HG03135 (cell line): ENCODE measurements at regions not wholly inside any gene's neighbourhood (a gene's known extent, or its start where the extent isn't known, plus 50 kb on each side); places are given as distances from the start of the nearest gene placed in this dataset.

Experiments
- ATAC-seq: cut with Tn5 transposase; IDR thresholded peaks from one replicate; pipeline ENCODE4 v1.9.1; 2021; ENCODE audit warnings: mild to moderate bottlenecking, moderate library complexity; ENCODE audit not compliant: unreplicated experiment

DNA sequence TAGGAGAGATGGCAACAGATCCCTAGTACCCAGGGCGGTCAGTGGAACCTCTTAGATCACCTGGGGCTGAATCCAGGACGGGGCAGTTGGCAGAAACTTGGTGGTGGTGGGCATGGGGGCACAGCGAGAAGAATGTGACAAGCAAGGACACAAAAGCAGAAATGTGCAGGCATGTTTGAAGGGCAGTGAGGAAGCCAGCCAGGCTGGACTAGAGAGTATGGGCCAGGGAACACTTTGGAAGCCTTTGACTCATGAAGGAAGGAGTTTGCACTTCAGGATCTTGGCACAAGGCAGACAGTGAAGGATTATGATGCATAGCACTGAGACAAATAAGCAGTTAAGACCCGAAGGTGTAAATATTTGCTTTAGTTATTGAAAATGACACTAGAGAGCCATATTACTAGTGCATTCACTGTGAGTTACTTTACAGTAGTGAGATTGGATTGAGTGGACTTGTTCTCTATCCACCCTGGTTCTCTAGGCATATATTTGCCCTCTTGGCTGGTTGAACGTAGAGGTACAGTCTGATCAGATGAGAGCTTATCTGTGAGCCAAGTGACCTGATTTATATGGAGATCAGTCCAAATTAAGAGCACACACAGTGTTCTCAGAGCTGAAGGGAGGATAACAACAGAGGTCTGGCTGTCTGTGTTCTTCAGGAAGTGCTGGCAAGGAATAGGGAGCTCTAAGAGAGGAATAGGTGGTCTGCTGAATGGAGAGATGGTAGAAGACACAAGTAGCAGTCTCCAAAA lies 210.4 kb downstream of the SNX19 start:
- no peak for ATAC-seq

DNA sequence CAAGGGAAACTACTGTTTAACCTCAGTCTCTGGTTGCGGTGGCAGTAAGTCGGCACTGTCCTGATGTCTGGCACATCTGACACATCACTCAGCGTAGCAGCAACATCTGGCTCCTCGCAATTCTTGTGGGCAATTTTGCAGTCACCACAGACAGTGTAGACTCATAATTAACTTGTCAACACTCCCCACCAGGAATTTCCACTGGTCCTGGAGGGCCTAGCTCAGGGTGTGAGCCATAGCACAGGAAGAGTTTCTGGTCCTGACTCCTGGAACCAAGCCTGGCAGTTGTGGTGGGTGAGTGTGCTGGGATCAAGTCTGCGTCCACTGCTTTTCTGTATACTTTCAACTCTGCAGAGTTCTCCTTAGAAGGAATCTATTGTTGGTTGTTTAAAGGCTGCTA lies 209.7 kb downstream of the SNX19 start:
- no peak for ATAC-seq

- ATAC-seq = no peak
Measured at GRCh38 chr11:130707217-130707616, 209.1 kb downstream of the SNX19 start.

- ATAC-seq = no peak
Measured at GRCh38 chr11:130709531-130709930, 206.7 kb downstream of the SNX19 start.

GRCh38 chr11:130710021-130710420 lies 206.3 kb downstream of the SNX19 start:
- no peak for ATAC-seq

- ATAC-seq = no peak
Measured at GRCh38 chr11:130710497-130711012, 205.7 kb downstream of the SNX19 start.

DNA sequence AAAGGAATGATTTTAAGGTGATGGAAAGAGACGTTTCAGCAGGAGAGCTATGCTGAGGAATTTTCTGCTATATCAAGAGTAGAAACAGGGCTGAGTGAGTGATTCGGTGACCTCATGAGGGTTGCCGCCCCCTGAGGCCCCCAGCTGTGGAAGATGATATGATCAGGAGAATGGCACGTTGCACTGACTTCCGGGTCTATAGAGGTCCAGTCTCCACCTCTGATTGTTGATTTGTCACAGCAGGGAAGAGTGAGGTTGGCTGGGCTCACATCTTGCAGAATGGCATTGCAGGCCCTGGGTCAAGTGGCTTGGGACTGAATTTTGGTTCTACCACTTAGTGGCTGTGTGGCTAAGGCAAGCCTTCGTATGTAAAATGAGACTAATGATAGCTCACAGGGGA lies 205.1 kb downstream of the SNX19 start:
- ATAC-seq = no peak

GRCh38 chr11:130712480-130712879 lies 203.8 kb downstream of the SNX19 start:
- ATAC-seq = no peak

GRCh38 chr11:130715085-130715876 lies 201.0 kb downstream of the SNX19 start:
- no peak for ATAC-seq

GRCh38 chr11:130715877-130716220 lies 200.4 kb downstream of the SNX19 start:
- ATAC-seq = no peak

DNA sequence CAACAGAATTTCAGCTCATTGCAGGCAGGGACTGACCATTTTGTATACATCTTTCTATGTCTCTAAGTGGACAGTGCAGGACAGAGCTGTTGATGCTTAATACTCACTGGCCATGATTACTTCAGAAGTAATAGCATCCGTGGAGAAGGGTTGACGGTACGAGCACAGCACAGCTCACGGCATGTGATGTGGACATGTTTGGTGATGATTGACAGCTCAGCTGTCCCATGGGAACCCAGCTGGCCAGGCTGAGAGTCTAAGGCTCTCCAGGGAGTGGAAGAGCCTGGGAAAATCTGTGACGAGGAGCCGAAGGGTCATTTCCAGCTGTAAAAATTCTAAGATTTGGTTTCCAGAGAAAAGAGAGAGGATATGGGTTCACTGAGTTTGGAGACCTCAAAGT lies 198.2 kb downstream of the SNX19 start:
- ATAC-seq = no peak

DNA sequence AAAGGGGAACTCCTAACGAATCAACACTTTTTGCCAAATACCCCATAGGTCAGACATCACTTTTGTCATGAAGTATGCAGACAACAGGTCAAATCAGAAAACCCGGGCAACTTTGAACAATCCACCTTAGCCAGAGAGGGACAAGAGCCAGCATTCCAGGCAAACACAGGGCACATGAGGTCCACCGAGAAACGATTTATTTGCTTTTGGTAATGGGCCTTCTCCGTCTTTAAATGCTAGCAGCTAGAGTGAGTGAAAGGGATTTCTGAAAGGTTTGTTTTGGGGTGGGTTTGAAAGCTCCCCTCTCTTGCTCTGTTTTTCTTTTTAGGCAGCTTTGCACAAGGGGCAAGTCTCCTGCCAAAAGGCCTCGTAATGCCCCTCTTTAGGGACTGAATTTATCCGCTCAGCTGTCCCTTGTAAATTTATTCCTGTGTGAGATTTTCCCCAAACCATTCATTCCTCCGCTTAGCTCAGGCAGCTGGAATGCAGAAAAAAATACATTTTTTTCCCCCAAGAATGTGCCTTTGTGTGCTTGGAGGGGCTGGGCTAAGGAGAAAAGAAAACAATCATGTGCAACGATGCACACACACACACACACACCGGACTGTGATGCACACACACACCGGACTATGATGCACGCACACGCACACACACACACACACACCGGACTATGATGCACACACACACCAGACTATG lies 196.9 kb downstream of the SNX19 start:
- no peak for ATAC-seq

GRCh38 chr11:130720232-130721022 lies 195.9 kb downstream of the SNX19 start:
- no peak for ATAC-seq

DNA sequence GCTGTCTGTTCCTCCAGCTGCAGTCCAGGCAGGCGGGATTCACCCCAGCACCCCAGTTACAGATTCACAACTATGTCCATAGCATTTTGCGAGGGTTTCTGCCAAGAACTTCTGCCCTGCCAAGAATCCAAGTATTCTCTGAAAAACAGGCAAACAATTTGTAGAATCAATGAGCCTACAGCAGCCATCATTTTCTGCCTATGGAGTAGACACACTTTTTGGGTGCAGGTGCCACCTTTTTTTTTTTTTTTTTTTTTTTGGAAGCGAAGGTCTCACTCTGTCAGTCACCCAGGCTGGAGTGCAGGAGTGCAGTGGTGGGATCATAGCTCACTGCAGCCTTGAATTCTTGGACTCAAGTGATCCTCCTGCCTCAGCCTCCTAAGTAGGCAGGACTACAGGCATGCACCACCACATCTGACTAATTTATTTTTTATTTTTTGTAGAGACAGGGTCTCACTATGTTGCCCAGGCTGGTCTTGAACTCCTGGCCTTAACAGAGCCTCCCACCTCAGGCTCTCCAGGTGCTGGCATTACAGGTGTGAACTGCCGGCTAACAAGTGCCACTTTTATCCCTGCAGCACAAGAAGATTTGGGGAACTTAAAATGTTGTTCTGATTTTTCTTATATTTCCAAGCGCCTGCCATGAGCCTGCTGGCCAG lies 195.1 kb downstream of the SNX19 start:
- ATAC-seq = no peak

- no peak for ATAC-seq
Measured at GRCh38 chr11:130721736-130722135, 194.5 kb downstream of the SNX19 start.

DNA sequence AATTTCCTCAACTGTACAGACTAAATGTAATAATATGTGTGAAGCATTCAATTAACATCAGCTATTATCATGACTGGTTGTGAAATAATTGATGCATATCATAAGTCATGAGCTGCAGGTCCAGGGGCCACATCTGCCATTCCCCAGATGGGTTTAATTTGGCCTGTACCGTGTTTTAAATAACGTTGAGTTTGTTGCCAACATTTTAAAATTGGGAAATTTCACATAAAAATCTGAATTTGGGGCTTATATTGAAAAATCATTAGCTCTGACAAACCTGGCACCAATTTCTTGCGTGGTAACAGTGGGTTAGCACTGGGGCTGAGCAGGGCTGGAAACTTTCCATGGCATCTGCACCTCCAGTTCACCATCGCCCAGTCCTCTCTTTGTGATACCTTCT lies 193.9 kb downstream of the SNX19 start:
- no peak for ATAC-seq

GRCh38 chr11:130725421-130726233 lies 190.7 kb downstream of the SNX19 start:
- no peak for ATAC-seq

DNA sequence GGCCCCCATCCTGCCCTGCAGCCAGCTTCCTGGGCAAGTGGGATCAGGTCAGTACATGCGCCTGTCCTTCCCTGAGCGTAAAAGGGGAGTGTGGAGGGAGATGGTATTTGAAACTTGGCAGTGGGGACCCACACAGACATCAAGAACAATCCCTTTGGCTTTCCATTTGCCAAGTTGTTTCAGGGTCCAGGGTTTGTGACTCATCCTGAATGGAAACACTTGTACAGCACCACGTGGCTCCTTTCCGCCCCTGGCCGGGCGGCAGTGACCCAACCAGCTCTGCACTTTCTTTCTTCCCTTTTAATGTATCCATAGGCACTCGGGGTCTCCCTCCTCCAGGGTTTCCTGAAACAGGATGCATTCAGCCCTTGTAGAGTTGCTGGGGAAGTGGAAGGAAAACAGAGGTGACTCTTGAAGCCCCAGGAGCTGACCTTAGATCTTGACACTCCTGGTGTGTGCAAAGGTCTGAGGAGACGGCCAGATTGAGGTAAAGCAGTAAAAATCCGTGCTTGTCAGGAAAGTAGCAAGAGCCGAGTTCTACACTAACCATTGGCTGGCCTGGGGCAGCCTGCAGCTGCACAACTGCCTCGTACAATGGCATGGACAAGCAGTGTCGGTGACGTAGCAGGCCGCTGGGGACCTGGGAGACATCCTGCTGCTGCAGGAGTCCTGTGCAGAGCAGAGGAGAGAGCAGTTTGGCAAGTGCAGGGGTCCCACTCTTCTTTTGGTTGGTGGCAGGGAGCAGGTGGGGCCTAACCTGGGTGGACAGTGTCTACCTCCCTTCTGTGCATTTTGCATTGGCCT lies 189.8 kb downstream of the SNX19 start:
- ATAC-seq = no peak
